H9 (cell line): ENCODE measurements at regions not wholly inside any gene's neighbourhood (a gene's known extent, or its start where the extent isn't known, plus 50 kb on each side); places are given as distances from the start of the nearest gene placed in this dataset.

ENCODE experiments used
- DNase-seq: peaks from one replicate; pipeline ENCODE4 v3.0.0-alpha.2; 2017
- H2AFZ ChIP-seq: one replicate; pipeline ENCODE4 v1.6.1; 2013; ENCODE audit warnings: mild to moderate bottlenecking, low read length, control low read depth, moderate library complexity
- H2AK5ac ChIP-seq: 2 replicates; pipeline ENCODE4 v1.6.1; 2013; ENCODE audit warnings: low read length, control low read depth, mixed read lengths; ENCODE audit not compliant: insufficient read length
- H2BK120ac ChIP-seq: one replicate; pipeline ENCODE4 v1.6.1; 2013; ENCODE audit warnings: low read depth, mild to moderate bottlenecking, low read length, control low read depth, inconsistent platforms; ENCODE audit not compliant: poor library complexity, severe bottlenecking
- H2BK12ac ChIP-seq: 2 replicates; pipeline ENCODE4 v1.6.1; 2013; ENCODE audit warnings: low read length, control low read depth, mixed read lengths, low read depth; ENCODE audit not compliant: insufficient read length
- H2BK15ac ChIP-seq: 2 replicates; pipeline ENCODE4 v1.6.1; 2013; ENCODE audit warnings: low read depth, low read length, control low read depth
- H2BK20ac ChIP-seq: one replicate; pipeline ENCODE4 v1.6.1; 2013; ENCODE audit warnings: low read depth, mild to moderate bottlenecking, low read length, control low read depth, inconsistent platforms; ENCODE audit not compliant: poor library complexity, severe bottlenecking
- H2BK5ac ChIP-seq: 2 replicates; pipeline ENCODE4 v1.6.1; 2013; ENCODE audit warnings: low read length, control low read depth, mixed read lengths; ENCODE audit not compliant: insufficient read length
- H3K14ac ChIP-seq: 2 replicates; pipeline ENCODE4 v1.6.1; 2013; ENCODE audit warnings: low read length, control low read depth; ENCODE audit not compliant: insufficient read depth
- H3K18ac ChIP-seq: 2 replicates; pipeline ENCODE4 v1.6.1; 2013; ENCODE audit warnings: low read depth, mild to moderate bottlenecking, mixed read lengths, low read length, control low read depth; ENCODE audit not compliant: insufficient read length
- H3K23ac ChIP-seq: 2 replicates; pipeline ENCODE4 v1.6.1; 2013; ENCODE audit warnings: low read length, control low read depth, mixed read lengths, low read depth; ENCODE audit not compliant: insufficient read length
- H3K23me2 ChIP-seq: 2 replicates; pipeline ENCODE4 v1.6.1; 2013; ENCODE audit warnings: low read depth, mild to moderate bottlenecking, mixed read lengths, low read length, control low read depth; ENCODE audit not compliant: insufficient read length, poor library complexity, severe bottlenecking
- H3K27ac ChIP-seq: 2 replicates; pipeline ENCODE4 v1.5.1; 2013; ENCODE audit warnings: low read length, control low read depth, mixed read lengths, low read depth; ENCODE audit not compliant: insufficient read length
- H3K27me3 ChIP-seq: 2 replicates; pipeline ENCODE4 v1.6.1; 2013; ENCODE audit warnings: low read length, control low read depth, inconsistent platforms; ENCODE audit not compliant: insufficient read depth
- H3K4ac ChIP-seq: 2 replicates; pipeline ENCODE4 v1.6.1; 2013; ENCODE audit warnings: low read depth, mild to moderate bottlenecking, control low read depth, inconsistent platforms, low read length, moderate library complexity
- H3K4me1 ChIP-seq: 2 replicates; pipeline ENCODE4 v1.6.1; 2013; ENCODE audit warnings: low read length, control low read depth, inconsistent platforms; ENCODE audit not compliant: insufficient read depth
- H3K4me2 ChIP-seq: 2 replicates; pipeline ENCODE4 v1.6.1; 2013; ENCODE audit warnings: low read length, control low read depth, mixed read lengths; ENCODE audit not compliant: insufficient read length, insufficient read depth
- H3K56ac ChIP-seq: 2 replicates; pipeline ENCODE4 v1.6.1; 2013; ENCODE audit warnings: low read depth, mild to moderate bottlenecking, mixed read lengths, low read length, control low read depth; ENCODE audit not compliant: insufficient read length
- H3K79me1 ChIP-seq: 2 replicates; pipeline ENCODE4 v1.6.1; 2013; ENCODE audit warnings: low read depth, mild to moderate bottlenecking, moderate library complexity, low read length, control low read depth, inconsistent platforms; ENCODE audit not compliant: insufficient read depth, poor library complexity, severe bottlenecking
- H3K79me2 ChIP-seq: 2 replicates; pipeline ENCODE4 v1.6.1; 2013; ENCODE audit warnings: low read length, control low read depth, inconsistent platforms; ENCODE audit not compliant: insufficient read depth
- H3K9ac ChIP-seq: 2 replicates; pipeline ENCODE4 v1.6.1; 2013; ENCODE audit warnings: low read length, control low read depth, mixed read lengths; ENCODE audit not compliant: insufficient read length; ENCODE audit errors: extremely low read depth
- H3K9me3 ChIP-seq: one replicate; pipeline ENCODE4 v1.6.1; 2013; ENCODE audit warnings: low read depth, low read length, inconsistent platforms; ENCODE audit not compliant: control insufficient read depth
- H3T11ph ChIP-seq: one replicate; pipeline ENCODE4 v1.6.1; 2013; ENCODE audit warnings: mild to moderate bottlenecking, low read length, control low read depth, inconsistent platforms
- H4K20me1 ChIP-seq: one replicate; pipeline ENCODE4 v1.6.1; 2013; ENCODE audit not compliant: control insufficient read depth, insufficient read length, insufficient read depth
- H4K5ac ChIP-seq: 2 replicates; pipeline ENCODE4 v1.6.1; 2013; ENCODE audit warnings: low read depth, mild to moderate bottlenecking, mixed read lengths, low read length, control low read depth; ENCODE audit not compliant: insufficient read length
- H4K8ac ChIP-seq: replicated peaks from 2 replicates; pipeline ENCODE4 v1.6.1; 2013; ENCODE audit warnings: low read length, control low read depth, mixed read lengths, low read depth; ENCODE audit not compliant: insufficient read length
- H4K91ac ChIP-seq: 2 replicates; pipeline ENCODE4 v1.6.1; 2013; ENCODE audit warnings: low read depth, mild to moderate bottlenecking, moderate library complexity, mixed read lengths, low read length, control low read depth; ENCODE audit not compliant: insufficient read length
- H3K27ac Mint-ChIP-seq, 3 experiments: 2 replicates in 2 of 3; 3 replicates in 1 of 3; pipeline ENCODE4 v1.8.0; 2020 to 2021; ENCODE audit warnings: mixed read lengths in 3 of 3, mild to moderate bottlenecking in 1 of 3, moderate library complexity in 1 of 3
- H3K27me3 Mint-ChIP-seq: 2 replicates; pipeline ENCODE4 v1.8.0; 2021; ENCODE audit warnings: low read depth, mild to moderate bottlenecking, moderate library complexity, mixed read lengths
- H3K36me3 Mint-ChIP-seq, 3 experiments: 2 replicates in 2 of 3; 3 replicates in 1 of 3; pipeline ENCODE4 v1.8.0; 2020 to 2021; ENCODE audit warnings: low read depth in 3 of 3, mixed read lengths in 3 of 3; ENCODE audit not compliant: insufficient read depth in 1 of 3
- H3K4me1 Mint-ChIP-seq, 2 experiments: 2 replicates each; pipeline ENCODE4 v1.8.0; 2020; ENCODE audit warnings: mixed read lengths in 2 of 2
- H3K4me3 Mint-ChIP-seq, 2 experiments: 2 replicates in 1 of 2; 3 replicates in 1 of 2; pipeline ENCODE4 v1.8.0; 2020 to 2021; ENCODE audit warnings: mild to moderate bottlenecking in 2 of 2, mixed read lengths in 2 of 2, moderate library complexity in 1 of 2
- H3K9me3 Mint-ChIP-seq, 2 experiments: 2 replicates in 1 of 2; 3 replicates in 1 of 2; pipeline ENCODE4 v1.8.0; 2020; ENCODE audit warnings: mild to moderate bottlenecking in 2 of 2, mixed read lengths in 2 of 2, moderate library complexity in 1 of 2
- CTCF ChIP-seq: fragments of 200-600 bp; sonication (generic); conservative IDR thresholded peaks from 3 replicates; pipeline ENCODE4 v1.8.0; 2021; ENCODE audit warnings: antibody characterized with exemption, mild to moderate bottlenecking
- WGBS: extraction: QIAGEN DNeasy Blood & Tissue Kit; methylation state at CpG from one replicate; pipeline ENCODE4 v1.1.7; 2013; ENCODE audit warnings: missing lambda C conversion rate, low lambda C conversion rate, mixed read lengths; ENCODE audit not compliant: insufficient read length; ENCODE audit errors: extremely low coverage; 5-methylcytosine and 5-hydroxymethylcytosine counted together

- no peak overlapping the region for H3K4ac ChIP-seq
- no peak overlapping the region for H3K23ac ChIP-seq
- H3K14ac ChIP-seq = no peak overlapping the region
- no peaks in the 10 kb centered on the region for H3K79me2 ChIP-seq
- no peaks in the 10 kb centered on the region for H3K79me1 ChIP-seq
- TF ChIP-seq CTCF = no peak
- no peak overlapping the region for H4K5ac ChIP-seq
- no peaks in the 10 kb centered on the region for H3K27me3 Mint-ChIP-seq
- H3K56ac ChIP-seq = no peak overlapping the region
- H3K27me3 ChIP-seq = no peaks in the 10 kb centered on the region
- no peaks in the 10 kb centered on the region for H3K36me3 Mint-ChIP-seq
- H3K4me2 ChIP-seq = no peak overlapping the region
- no peak overlapping the region for H4K91ac ChIP-seq
- no peaks in the 10 kb centered on the region for H3K4me1 ChIP-seq
- H3K4me3 Mint-ChIP-seq = no peak overlapping the region
- no peak overlapping the region for H3K18ac ChIP-seq
- no peaks in the 10 kb centered on the region for H4K20me1 ChIP-seq
- no peak overlapping the region for H3K9ac ChIP-seq
- H3K4me1 Mint-ChIP-seq = no peaks in the 10 kb centered on the region
- no peaks in the 10 kb centered on the region for H3K9me3 ChIP-seq
- H3K23me2 ChIP-seq = no peaks in the 10 kb centered on the region
- H3T11ph ChIP-seq = no peak overlapping the region
- no peak overlapping the region for H2AFZ ChIP-seq
- no peaks in the 10 kb centered on the region for H3K9me3 Mint-ChIP-seq
- no CpG with 5 or more reads among the region's 5 CpGs for WGBS
- H4K8ac ChIP-seq = no peak overlapping the region
- no peak overlapping the region for H2BK20ac ChIP-seq
- H3K27ac Mint-ChIP-seq = no peak overlapping the region
- no peak for DNase-seq
- H3K27ac ChIP-seq = no peak overlapping the region
- H2BK15ac ChIP-seq = no peak overlapping the region
- no peak overlapping the region for H2BK120ac ChIP-seq
- no peak overlapping the region for H2BK5ac ChIP-seq
- no peak overlapping the region for H2AK5ac ChIP-seq
- H2BK12ac ChIP-seq = no peak overlapping the region
These were observed 97.1 kb upstream of the PLSCR5 start for GRCh38 chr3:146702237-146702636.
